IMR-90 (cell line): ENCODE measurements at regions not wholly inside any gene's neighbourhood (a gene's known extent, or its start where the extent isn't known, plus 50 kb on each side); places are given as distances from the start of the nearest gene placed in this dataset.

Source experiments
- ATAC-seq: fragments of 200-7000 bp; cut with Tn5 transposase; 2 replicates; pipeline ENCODE4 v1.9.1; 2020; ENCODE audit warnings: low read depth, mild to moderate bottlenecking, moderate library complexity
- BruUV-seq: library from RNA; stranded (reverse); fragments of 400-500 nt; replicated peaks from 2 replicates; lab custom pipeline; 2021; lab: Mats Ljungman, UMichigan
- CTCF ChIA-PET: fragments of 300-600 bp; formaldehyde crosslinking; extraction: SDS; loops from one replicate; lab custom pipeline; 2021; ENCODE audit warnings: antibody characterized with exemption; lab: Yijun Ruan, JAX
- POLR2A ChIA-PET: fragments of 300-600 bp; sonication (Branson Sonifier 250); formaldehyde crosslinking; loops from one replicate; lab custom pipeline; 2022; ENCODE audit warnings: antibody characterized with exemption; ENCODE audit not compliant: unreplicated experiment; lab: Charles Lee
- DNase-seq: peaks from one replicate; pipeline ENCODE4 v3.0.0; 2013
- H2AFZ ChIP-seq: replicated peaks from 2 replicates; pipeline ENCODE3; 2013; ENCODE audit warnings: low read length, mild to moderate bottlenecking; ENCODE audit not compliant: poor library complexity
- H2AK5ac ChIP-seq: 2 replicates; pipeline ENCODE4 v1.6.1; 2013; ENCODE audit warnings: low read depth, low read length, inconsistent platforms
- H2AK9ac ChIP-seq: replicated peaks from 2 replicates; pipeline ENCODE3; 2013; ENCODE audit warnings: mild to moderate bottlenecking, low read depth, low read length, moderate library complexity; ENCODE audit not compliant: poor library complexity
- H2BK120ac ChIP-seq: 2 replicates; pipeline ENCODE4 v1.6.1; 2013; ENCODE audit warnings: low read depth, low read length, inconsistent platforms
- H2BK15ac ChIP-seq: 3 replicates; pipeline ENCODE4 v1.6.1; 2013; ENCODE audit warnings: low read depth, low read length, inconsistent platforms
- H2BK20ac ChIP-seq: 2 replicates; pipeline ENCODE4 v1.6.1; 2013; ENCODE audit warnings: low read depth, mild to moderate bottlenecking, inconsistent platforms, low read length, moderate library complexity
- H2BK5ac ChIP-seq: 2 replicates; pipeline ENCODE4 v1.6.1; 2013; ENCODE audit warnings: mild to moderate bottlenecking, low read depth, low read length, inconsistent platforms; ENCODE audit not compliant: poor library complexity, severe bottlenecking
- H3K14ac ChIP-seq: replicated peaks from 2 replicates; pipeline ENCODE4 v1.6.1; 2013; ENCODE audit warnings: low read depth, low read length, inconsistent platforms
- H3K18ac ChIP-seq: 2 replicates; pipeline ENCODE4 v1.6.1; 2013; ENCODE audit warnings: low read depth, low read length, control low read depth
- H3K23ac ChIP-seq: 2 replicates; pipeline ENCODE4 v1.6.1; 2013; ENCODE audit warnings: low read depth, low read length, inconsistent platforms
- H3K27ac ChIP-seq: 2 replicates; pipeline ENCODE4 v1.5.1; 2013; ENCODE audit warnings: mild to moderate bottlenecking, control low read depth, low read length; ENCODE audit not compliant: insufficient read depth
- H3K27me3 ChIP-seq: 2 replicates; pipeline ENCODE4 v1.6.1; 2013; ENCODE audit warnings: low read length; ENCODE audit not compliant: control insufficient read depth, insufficient read depth
- H3K36me3 ChIP-seq: 2 replicates; pipeline ENCODE4 v1.6.1; 2013; ENCODE audit warnings: low read length, mixed read lengths; ENCODE audit not compliant: control insufficient read depth, insufficient read depth
- H3K4ac ChIP-seq: 2 replicates; pipeline ENCODE4 v1.6.1; 2013; ENCODE audit warnings: low read depth, low read length, inconsistent platforms
- H3K4me1 ChIP-seq: 2 replicates; pipeline ENCODE4 v1.6.1; 2013; ENCODE audit warnings: low read length, mixed read lengths; ENCODE audit not compliant: control insufficient read depth, insufficient read depth
- H3K4me2 ChIP-seq: 2 replicates; pipeline ENCODE4 v1.6.1; 2013; ENCODE audit warnings: low read depth, mild to moderate bottlenecking, control low read depth, low read length, moderate library complexity
- H3K4me3 ChIP-seq: 2 replicates; pipeline ENCODE4 v1.5.1; 2013; ENCODE audit warnings: low read depth, mild to moderate bottlenecking, control low read depth, low read length, moderate library complexity; ENCODE audit not compliant: insufficient read depth
- H3K56ac ChIP-seq: 2 replicates; pipeline ENCODE4 v1.6.1; 2013; ENCODE audit warnings: low read length, inconsistent platforms; ENCODE audit not compliant: insufficient read depth; ENCODE audit errors: extremely low read depth
- H3K79me1 ChIP-seq, 2 experiments: 2 replicates each; pipeline ENCODE4 v1.6.1; 2013; ENCODE audit warnings: low read length in 2 of 2, inconsistent platforms in 1 of 2, low read depth in 1 of 2
- H3K9ac ChIP-seq: 2 replicates; pipeline ENCODE4 v1.6.1; 2013; ENCODE audit warnings: low read depth, low read length, control low read depth
- H3K9me1 ChIP-seq: 2 replicates; pipeline ENCODE4 v1.6.1; 2013; ENCODE audit warnings: low read length, inconsistent platforms; ENCODE audit not compliant: insufficient read depth
- H3K9me3 ChIP-seq: 2 replicates; pipeline ENCODE4 v1.6.1; 2013; ENCODE audit warnings: low read length; ENCODE audit not compliant: control insufficient read depth, insufficient read depth
- H4K20me1 ChIP-seq: 2 replicates; pipeline ENCODE4 v1.6.1; 2013; ENCODE audit warnings: low read length, inconsistent platforms; ENCODE audit not compliant: insufficient read depth
- H4K5ac ChIP-seq: 2 replicates; pipeline ENCODE4 v1.6.1; 2013; ENCODE audit warnings: mild to moderate bottlenecking, low read depth, low read length, control low read depth
- H4K8ac ChIP-seq, 2 experiments: 2 replicates each; pipeline ENCODE4 v1.6.1; 2013; ENCODE audit warnings: low read depth in 2 of 2, low read length in 2 of 2, control low read depth in 1 of 2, inconsistent platforms in 1 of 2
- H4K91ac ChIP-seq: 2 replicates; pipeline ENCODE4 v1.6.1; 2013; ENCODE audit warnings: low read depth, low read length, inconsistent platforms; ENCODE audit not compliant: insufficient read depth
- BHLHE40 ChIP-seq: fragments of 150-350 bp; IDR thresholded peaks from 2 replicates; pipeline ENCODE4 v1.6.1; 2016; ENCODE audit warnings: mild to moderate bottlenecking, low read depth, low read length
- CEBPB ChIP-seq: IDR thresholded peaks from 2 replicates; pipeline ENCODE4 v1.6.1; 2012; ENCODE audit warnings: low read depth, low read length, improper control_type of control experiment
- CHD1 ChIP-seq: IDR thresholded peaks from 2 replicates; pipeline ENCODE4 v1.6.1; 2012; ENCODE audit warnings: low read depth, low read length, improper control_type of control experiment
- CTCF ChIP-seq: conservative IDR thresholded peaks from 2 replicates; pipeline ENCODE4 v1.5.1; 2012; ENCODE audit warnings: mild to moderate bottlenecking, low read depth, low read length, improper control_type of control experiment
- ELK1 ChIP-seq: fragments of 150-350 bp; IDR thresholded peaks from 2 replicates; pipeline ENCODE4 v1.6.1; 2016; ENCODE audit warnings: low read depth, mild to moderate bottlenecking, low read length, moderate library complexity, borderline replicate concordance
- FOS ChIP-seq: fragments of 150-350 bp; IDR thresholded peaks from 2 replicates; pipeline ENCODE4 v1.6.1; 2016; ENCODE audit warnings: low read depth, low read length
- MAFK ChIP-seq: IDR thresholded peaks from 2 replicates; pipeline ENCODE4 v1.6.1; 2012; ENCODE audit warnings: low read depth, low read length, improper control_type of control experiment
- MAZ ChIP-seq: IDR thresholded peaks from 2 replicates; pipeline ENCODE4 v1.6.1; 2012; ENCODE audit warnings: low read depth, mild to moderate bottlenecking, low read length, improper control_type of control experiment, moderate library complexity, borderline replicate concordance
- MXI1 ChIP-seq: IDR thresholded peaks from 2 replicates; pipeline ENCODE4 v1.6.1; 2012; ENCODE audit warnings: low read depth, mild to moderate bottlenecking, low read length, moderate library complexity, borderline replicate concordance
- NFE2L2 ChIP-seq: fragments of 150-350 bp; IDR thresholded peaks from 2 replicates; pipeline ENCODE4 v1.6.1; 2016; ENCODE audit warnings: low read depth, mild to moderate bottlenecking, low read length
- POLR2A ChIP-seq: IDR thresholded peaks from 2 replicates; pipeline ENCODE4 v1.6.1; 2012; ENCODE audit warnings: mild to moderate bottlenecking, low read depth, low read length
- RAD21 ChIP-seq: IDR thresholded peaks from 2 replicates; pipeline ENCODE4 v1.6.1; 2012; ENCODE audit warnings: low read length, improper control_type of control experiment
- RCOR1 ChIP-seq: IDR thresholded peaks from 2 replicates; pipeline ENCODE4 v1.6.1; 2012; ENCODE audit warnings: mild to moderate bottlenecking, low read length, improper control_type of control experiment; ENCODE audit not compliant: insufficient replicate concordance
- RFX5 ChIP-seq: IDR thresholded peaks from 2 replicates; pipeline ENCODE4 v1.8.0; 2012; ENCODE audit warnings: low read depth, mild to moderate bottlenecking, low read length, moderate library complexity
- SMC3 ChIP-seq: fragments of 150-350 bp; IDR thresholded peaks from 2 replicates; pipeline ENCODE4 v1.6.1; 2016; ENCODE audit warnings: low read depth, mild to moderate bottlenecking, antibody characterized with exemption, low read length, moderate library complexity
- USF2 ChIP-seq: fragments of 150-350 bp; IDR thresholded peaks from 2 replicates; pipeline ENCODE4 v1.6.1; 2017; ENCODE audit warnings: mild to moderate bottlenecking, antibody characterized with exemption, low read length, low read depth
- WGBS, 2 experiments: methylation state at CpG; one replicate each; pipeline versions ENCODE4 v1.1.5 to v1.1.7; 2013; ENCODE audit warnings: missing lambda C conversion rate in 2 of 2; ENCODE audit not compliant: insufficient read length in 1 of 2; ENCODE audit errors: extremely low coverage in 2 of 2; 5-methylcytosine and 5-hydroxymethylcytosine counted together
- dilution Hi-C: fragments of 300-500 bp; cut with HindIII; formaldehyde crosslinking; loops from one replicate; pipeline ENCODE4 v1.14.3; 2018; ENCODE audit warnings: low sequenced_read_pairs; ENCODE audit not compliant: unreplicated experiment
- in situ Hi-C: fragments of 300-500 bp; cut with MboI; formaldehyde crosslinking; loops from 3 replicates; pipeline ENCODE4 v1.14.3; 2019; ENCODE audit warnings: low sequenced_read_pairs, inconsistent platforms, mixed read lengths
- intact Hi-C: fragments of 100-400 bp; cut with micrococcal nuclease; formaldehyde crosslinking; loops from 2 replicates; pipeline ENCODE4 v1.10.0; 2022

- no peaks in the 10 kb centered on the region for H3K27me3 ChIP-seq
- no peak overlapping the region for H2AFZ ChIP-seq
- in situ Hi-C loops = no loop called here
Observed at GRCh38 chr18:51540562-51540961, 343.1 kb upstream of the MEX3C start.

More at GRCh38 chr18:51540562-51540961, 343.1 kb upstream of the MEX3C start:
- Histone ChIP-seq H3K79me1 (no peaks in the 10 kb centered on the region), H3K4me2 (no peak overlapping the region), H3K27ac (no peak overlapping the region), H2BK20ac (no peak overlapping the region), H4K5ac (no peak overlapping the region), H3K9me1 (no peaks in the 10 kb centered on the region), H4K8ac (no peak overlapping the region), H2BK120ac (no peak overlapping the region), H3K18ac (no peak overlapping the region), H2AK5ac (no peak overlapping the region), H2AK9ac (no peak overlapping the region), H3K56ac (no peak overlapping the region), H3K36me3 (no peaks in the 10 kb centered on the region), H3K4ac (no peak overlapping the region), H3K23ac (no peak overlapping the region), H4K20me1 (no peaks in the 10 kb centered on the region), H3K9ac (no peak overlapping the region), H3K4me3 (no peak overlapping the region), H3K9me3 (peaks cover 10% of the 10 kb centered on the region), H2BK5ac (no peak overlapping the region), H2BK15ac (no peak overlapping the region), H4K91ac (no peak overlapping the region), H3K4me1 (no peaks in the 10 kb centered on the region), H3K14ac (no peak overlapping the region)
- dilution Hi-C loops = no loop called here
- ChIA-PET POLR2A (no interaction called here), CTCF (no interaction called here)
- WGBS, 2 experiments = no CpG with 5 or more reads among the region's 1 CpG
- no TSS peak for BruUV-seq
- intact Hi-C loops = no loop called here
- no peak for ATAC-seq
- no peak for TF ChIP-seq USF2
- TF ChIP-seq CHD1 = no peak
- TF ChIP-seq BHLHE40 = no peak
- no peak for TF ChIP-seq ELK1
- no peak for TF ChIP-seq RAD21
- TF ChIP-seq MXI1 = no peak
- TF ChIP-seq SMC3 = no peak
- no peak for TF ChIP-seq CTCF
- TF ChIP-seq MAZ = no peak
- no peak for TF ChIP-seq NFE2L2
- no peak for TF ChIP-seq POLR2A
- no peak; the same call in 1 of the 2 replicates for TF ChIP-seq MAFK
- TF ChIP-seq CEBPB = no peak
- no peak for TF ChIP-seq FOS
- no peak for TF ChIP-seq RCOR1
- no peak for TF ChIP-seq RFX5
- no peak for DNase-seq
